ENCODE measurements at regions not wholly inside any gene's neighbourhood (a gene's known extent, or its start where the extent isn't known, plus 50 kb on each side); places are given as distances from the start of the nearest gene placed in this dataset.

DNA sequence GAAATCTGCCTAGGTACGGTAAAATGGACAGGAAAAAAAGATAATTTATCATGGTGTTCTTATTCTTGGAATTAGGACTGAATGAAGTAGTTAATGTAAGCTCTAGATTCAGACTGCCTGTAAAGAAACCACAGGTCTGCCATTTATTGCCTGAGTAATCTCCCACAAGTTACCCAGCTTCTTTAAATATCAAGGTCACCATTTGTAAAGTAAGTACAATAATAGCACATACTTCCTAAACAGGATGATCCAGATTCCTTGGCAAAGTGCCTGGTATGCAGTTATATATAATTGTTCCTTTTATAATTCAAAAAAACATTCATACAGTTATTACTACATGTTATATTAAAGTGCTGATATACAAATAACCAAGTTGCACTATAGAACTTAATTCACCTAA lies 368.6 kb downstream of the HNRNPD start:
- TF ChIP-seq, protein P1, sequence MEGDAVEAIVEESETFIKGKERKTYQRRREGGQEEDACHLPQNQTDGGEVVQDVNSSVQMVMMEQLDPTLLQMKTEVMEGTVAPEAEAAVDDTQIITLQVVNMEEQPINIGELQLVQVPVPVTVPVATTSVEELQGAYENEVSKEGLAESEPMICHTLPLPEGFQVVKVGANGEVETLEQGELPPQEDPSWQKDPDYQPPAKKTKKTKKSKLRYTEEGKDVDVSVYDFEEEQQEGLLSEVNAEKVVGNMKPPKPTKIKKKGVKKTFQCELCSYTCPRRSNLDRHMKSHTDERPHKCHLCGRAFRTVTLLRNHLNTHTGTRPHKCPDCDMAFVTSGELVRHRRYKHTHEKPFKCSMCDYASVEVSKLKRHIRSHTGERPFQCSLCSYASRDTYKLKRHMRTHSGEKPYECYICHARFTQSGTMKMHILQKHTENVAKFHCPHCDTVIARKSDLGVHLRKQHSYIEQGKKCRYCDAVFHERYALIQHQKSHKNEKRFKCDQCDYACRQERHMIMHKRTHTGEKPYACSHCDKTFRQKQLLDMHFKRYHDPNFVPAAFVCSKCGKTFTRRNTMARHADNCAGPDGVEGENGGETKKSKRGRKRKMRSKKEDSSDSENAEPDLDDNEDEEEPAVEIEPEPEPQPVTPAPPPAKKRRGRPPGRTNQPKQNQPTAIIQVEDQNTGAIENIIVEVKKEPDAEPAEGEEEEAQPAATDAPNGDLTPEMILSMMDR (optimal IDR thresholded peaks at IDR 0.05 in 1 of 3, IDR thresholded peaks at IDR 0.05 in 1 of 3, conservative IDR thresholded peaks at IDR 0.05 in 1 of 3; ENCODE audit: extremely low read depth in 1 of 3, insufficient read depth in 2 of 3, low read length in 3 of 3): no peak
- TF ChIP-seq EZH2 (IDR thresholded peaks at IDR 0.05; ENCODE audit: low read length): no peak

All from keratinocyte (primary cell).